NCI-H146 treated with DMSO at 0.1 percent for 48 hours (cell line): ENCODE measurements at regions not wholly inside any gene's neighbourhood (a gene's known extent, or its start where the extent isn't known, plus 50 kb on each side); places are given as distances from the start of the nearest gene placed in this dataset.

ENCODE experiments used
- DNase-seq: peaks from one replicate; lab custom pipeline; 2025; ENCODE audit not compliant: unreplicated experiment; lab: John Stamatoyannopoulos, UW

GRCh38 chr1:75079538-75080290 is 54.5 kb upstream of the LHX8 start:
- DNase-seq = peak; percentile 61

GRCh38 chr1:75083223-75083622 is 51.0 kb upstream of the LHX8 start:
- DNase-seq = no peak

DNA sequence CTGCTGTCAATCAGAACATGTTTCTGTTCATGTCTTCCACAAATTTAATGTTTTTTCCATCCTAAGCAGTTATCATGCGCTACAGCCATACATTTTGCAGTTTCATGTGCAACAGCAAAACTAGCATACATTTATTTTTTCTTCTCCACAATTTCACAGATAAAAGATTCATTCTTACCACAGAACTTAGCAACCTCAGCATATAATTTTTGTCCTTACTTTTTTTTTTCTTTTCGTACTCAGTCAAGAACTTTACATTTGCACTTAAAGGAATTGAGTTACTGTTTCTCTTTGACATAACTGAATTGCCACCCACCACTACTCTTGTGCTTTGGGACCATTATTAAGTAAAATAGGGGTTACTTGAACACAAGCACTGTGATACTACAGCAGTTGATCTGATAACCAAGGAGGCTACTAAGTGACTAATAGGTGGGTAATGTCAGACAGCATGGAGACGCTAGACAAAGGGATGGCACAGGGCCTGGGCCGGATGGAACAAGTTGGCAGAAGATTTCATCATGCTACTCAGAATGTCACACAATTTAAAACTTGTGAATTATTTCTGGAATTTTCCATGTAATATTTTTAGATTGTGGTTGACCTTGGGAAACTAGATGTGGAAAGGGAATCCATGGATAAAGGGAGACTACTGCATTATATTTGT is 50.2 kb upstream of the LHX8 start:
- DNase-seq = no peak
